ENCODE measurements at regions not wholly inside any gene's neighbourhood (a gene's known extent, or its start where the extent isn't known, plus 50 kb on each side); places are given as distances from the start of the nearest gene placed in this dataset.

DNA sequence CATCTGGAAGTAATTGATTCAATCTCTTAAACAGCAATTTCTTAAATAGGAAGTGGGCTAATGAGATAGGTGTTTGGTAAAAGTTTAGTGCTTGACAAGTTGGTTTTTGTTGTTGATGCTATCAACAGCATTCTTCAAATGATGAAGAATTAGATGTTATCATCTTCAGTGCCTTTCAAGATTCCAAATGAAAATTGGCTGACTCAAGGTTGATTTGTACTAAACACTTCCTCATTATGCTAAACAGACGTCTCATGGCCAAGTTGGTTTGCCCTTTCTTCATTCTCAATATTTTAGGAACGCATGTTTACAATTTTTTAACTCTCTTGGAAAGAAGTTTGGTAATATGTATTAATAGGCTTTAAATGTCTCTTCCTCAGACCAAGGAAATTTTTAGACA is 86.0 kb downstream of the MID1IP1 start:
- no peak for DNase-seq (ENCODE audit: low spot score)

DNA sequence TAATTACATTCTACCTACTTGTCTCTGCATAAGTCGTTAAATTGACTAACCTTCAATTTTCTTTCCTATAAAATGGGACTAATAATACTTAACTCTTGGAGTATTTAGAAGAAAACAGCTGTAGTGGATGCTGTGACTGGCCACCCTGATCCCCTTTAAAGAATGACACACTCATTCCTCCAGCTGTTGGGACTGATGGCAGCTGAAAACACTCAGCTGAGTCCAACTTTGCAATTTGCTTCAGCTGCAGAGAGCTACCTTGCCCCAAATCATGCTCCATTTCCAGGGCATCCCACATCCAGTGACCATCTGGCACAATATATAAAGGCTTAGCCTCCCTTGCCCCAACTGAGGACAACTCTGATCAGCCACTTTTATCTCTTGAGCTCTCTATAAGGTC is 89.1 kb downstream of the MID1IP1 start:
- DNase-seq (ENCODE audit: low spot score): no peak

DNA sequence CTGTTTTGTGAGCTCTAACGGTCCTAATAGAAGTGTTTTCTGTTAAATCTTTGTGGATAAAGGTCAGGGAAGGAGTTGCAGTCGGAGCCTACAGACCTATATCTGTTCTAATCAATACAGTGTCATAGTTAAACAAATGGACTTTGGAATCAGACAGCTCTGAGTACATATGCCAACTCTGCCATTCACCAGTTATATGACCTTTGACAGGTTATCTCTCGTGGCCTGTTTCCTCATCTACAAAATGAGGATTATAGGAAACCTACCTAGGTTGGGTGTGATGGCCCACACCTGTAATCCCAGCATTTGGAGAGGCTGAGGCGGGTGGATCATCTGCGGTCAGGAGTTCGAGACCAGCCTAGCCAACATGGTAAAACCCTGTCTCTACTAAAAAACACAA is 89.7 kb downstream of the MID1IP1 start:
- DNase-seq (ENCODE audit: low spot score): no peak

DNA sequence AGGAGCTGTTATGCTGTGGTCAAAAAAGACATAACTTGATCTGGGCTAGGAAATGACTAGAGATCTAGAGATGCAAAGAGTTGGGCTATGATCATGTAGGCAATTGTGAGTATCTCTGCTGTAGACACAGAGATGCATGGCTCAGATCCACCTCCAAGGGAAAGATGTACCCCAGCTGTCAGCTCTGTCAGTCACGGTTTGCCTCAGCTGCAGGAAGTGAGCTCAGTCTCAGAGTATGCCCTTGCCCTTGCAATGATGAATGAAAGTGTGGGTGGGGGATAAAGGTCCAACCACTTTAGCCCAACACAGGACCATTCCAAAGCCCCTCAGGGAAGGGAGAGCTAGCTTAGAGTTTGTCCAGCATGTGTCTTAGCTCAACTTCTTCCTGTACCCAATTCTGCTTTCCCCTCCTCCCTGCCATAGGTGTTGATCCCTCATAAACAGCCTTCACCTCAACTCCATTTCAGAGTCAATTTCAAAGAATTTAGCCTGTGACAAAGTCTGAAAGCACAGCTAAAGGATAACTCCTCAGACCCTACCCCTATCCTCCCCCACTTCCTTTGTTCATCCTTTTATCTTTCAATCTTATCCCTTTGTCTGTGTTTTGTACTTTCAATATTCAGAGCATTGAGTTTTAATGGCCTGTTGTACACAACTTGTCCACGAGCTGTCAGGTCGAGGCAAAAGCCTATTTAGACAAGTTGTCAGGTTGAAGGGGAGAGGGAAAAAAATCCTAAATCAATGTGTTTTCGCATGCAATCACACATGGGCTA is 90.6 kb downstream of the MID1IP1 start:
- DNase-seq (ENCODE audit: low spot score): no peak

DNA sequence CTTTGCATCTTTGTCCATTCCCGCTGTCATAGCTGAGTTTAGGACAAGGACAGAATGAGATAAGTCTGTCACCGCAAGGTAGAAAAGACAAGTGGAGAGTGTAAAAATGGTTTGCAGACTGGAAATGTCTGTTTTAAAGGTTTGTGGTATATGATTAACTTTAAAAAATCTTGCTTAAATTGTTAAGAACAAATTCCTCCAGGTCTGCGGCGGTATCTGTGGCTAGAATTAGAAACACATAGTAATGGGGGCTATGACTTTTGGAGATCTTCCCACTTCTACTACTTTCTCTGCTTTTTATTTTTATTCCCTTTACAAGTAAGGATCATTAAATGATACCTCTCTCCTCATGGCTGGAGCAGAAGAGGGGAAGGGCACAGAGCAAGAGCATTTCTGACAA is 92.2 kb downstream of the MID1IP1 start:
- no peak for DNase-seq (ENCODE audit: low spot score)

DNA sequence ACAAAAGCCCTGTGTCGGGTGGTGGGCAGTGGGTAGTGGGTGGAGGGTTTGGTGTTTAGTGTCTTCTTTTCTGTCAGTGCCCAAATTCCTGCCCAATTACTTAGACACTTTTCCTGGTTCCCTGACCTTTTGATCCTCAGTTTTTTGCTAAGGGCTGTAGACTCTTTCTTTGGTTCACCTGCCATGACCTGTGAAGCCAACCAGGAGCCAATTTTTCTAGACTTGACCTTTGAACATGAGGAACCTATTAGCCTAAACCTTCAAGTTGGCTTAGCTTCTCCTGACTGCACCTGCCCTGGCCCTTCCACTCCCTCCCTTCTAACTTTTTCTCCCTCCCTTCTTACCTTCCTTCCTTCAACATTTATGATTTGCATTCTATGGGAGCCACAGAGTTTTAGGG is 94.5 kb downstream of the MID1IP1 start:
- no peak for DNase-seq (ENCODE audit: low spot score)

DNA sequence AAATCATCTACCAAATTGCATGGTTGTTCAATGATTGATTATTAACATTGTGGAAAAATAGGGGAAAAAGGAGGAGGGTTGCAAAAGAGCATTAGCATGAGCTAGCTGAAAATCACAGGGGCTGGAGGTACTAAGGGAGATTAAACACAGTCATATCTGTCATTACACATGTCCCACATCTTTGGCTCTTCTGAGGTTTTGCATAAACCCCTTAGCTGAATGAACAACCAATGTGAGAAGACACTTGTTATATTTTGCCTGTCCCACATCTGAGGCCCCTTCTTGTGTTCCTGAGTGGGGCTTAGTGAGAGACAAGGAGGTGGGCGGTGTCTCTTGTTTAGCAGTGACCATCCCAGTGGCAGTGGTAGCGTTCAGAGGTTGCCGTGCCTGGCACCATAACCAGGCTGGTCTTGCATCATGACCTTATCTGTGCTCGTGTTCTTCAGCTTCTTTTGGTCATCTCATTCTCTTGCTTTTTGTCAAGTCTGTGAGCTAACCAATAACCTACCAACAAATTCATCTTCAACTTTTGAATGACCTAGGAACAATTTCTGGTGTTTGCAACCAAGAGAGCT is 95.6 kb downstream of the MID1IP1 start:
- DNase-seq (ENCODE audit: low spot score): no peak

DNA sequence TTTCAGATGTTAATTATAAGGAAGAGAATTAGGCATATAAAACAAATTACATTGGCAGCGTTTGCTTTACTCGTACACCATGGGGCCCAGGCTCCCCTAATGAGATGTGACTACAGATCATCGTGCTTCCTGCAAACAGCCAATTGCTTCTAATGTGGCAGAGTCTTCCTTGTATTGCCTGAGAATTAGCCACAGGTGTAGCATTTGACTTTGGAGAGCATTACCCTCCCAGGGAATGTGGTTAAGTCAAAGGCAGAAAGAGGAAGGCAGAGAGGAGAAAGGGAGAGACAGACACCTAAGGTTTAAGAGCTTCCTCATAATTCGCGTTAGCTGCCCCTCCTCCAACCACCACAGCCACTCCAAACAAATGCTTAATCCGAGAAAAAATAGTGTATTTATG is 97.0 kb downstream of the MID1IP1 start:
- DNase-seq (ENCODE audit: low spot score): no peak

DNA sequence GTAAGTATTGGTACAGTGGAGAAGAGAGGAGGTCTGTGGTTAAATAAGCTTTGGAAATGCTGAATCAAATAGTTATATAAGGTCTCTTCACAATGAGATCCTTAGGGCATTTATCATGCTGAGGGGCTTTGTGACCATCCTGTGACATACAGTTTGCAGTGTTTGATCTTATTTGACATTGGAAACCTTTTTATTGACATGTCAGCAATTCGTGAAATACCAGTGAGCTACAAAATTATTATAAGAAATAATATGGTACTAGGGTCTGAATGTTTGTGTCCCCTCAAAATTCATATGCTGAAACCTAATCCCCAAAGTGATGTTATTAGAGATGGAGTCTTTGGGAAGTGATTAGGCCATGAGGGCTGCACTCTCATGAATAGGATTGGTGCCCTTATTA is 98.4 kb downstream of the MID1IP1 start:
- no peak for DNase-seq (ENCODE audit: low spot score)

DNA sequence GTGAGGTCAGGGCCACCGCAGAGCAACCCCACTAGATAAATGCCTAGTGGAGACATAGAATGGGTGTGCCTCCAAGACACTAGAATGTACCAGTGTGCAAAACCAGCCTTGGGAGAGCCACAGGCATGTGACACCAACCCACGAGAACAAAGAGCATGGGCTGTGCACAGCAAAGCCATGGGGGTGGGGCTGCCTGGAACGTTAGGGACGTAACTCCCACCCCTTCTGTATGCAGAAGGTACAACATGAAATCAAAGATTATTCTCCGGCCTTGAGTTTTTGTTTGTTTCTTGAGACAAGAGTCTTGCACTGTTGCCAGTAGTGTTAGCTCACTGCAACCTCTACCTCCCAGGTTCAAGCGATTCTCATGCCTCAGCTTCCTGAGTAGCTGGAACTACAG is 99.5 kb downstream of the MID1IP1 start:
- no peak for DNase-seq (ENCODE audit: low spot score)

DNA sequence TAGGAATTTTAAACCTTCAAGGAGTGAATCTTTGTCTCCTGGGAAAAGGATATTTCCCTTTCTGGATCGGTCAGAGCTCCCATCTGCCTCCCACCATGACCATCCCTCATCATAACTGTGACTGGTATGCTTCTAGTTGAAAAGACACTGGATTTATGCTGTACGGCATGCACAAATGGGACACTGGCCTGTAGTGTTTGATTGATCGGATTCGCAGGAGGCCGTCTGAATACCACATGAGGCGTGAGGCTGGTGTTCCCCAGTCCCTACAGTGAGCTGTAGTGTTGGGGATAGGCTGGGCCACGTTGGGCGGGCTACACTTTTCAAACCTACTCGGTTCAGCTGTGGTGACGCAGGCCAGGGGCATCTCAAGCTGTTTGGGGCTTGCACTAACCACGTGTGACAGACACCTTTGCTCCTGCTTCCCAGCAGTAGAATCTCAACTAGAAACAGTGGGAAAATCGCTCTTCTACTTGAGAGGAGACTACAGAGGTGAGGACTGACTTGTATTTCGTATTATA is 101.8 kb downstream of the MID1IP1 start:
- no peak for DNase-seq (ENCODE audit: low spot score)

DNA sequence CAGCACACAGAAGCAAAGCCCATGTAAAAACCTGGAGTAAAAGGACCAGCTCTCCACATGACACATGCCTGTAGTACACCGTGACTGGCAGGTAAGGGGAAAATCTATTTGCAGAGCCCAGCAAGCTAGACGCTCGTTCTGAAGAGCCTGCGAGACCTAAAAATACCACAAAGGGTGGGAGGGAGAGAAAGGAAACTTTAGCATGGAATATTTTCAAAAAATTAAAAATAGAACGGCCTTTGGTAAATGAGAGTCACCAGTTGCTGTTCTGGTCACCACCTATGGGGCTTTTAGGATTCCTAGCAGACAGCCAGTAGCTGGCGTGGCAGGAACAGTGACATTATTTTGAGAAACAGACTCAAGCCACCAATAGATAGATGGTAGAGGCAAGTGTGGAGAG is 115.5 kb downstream of the MID1IP1 start:
- DNase-seq (ENCODE audit: low spot score): no peak

DNA sequence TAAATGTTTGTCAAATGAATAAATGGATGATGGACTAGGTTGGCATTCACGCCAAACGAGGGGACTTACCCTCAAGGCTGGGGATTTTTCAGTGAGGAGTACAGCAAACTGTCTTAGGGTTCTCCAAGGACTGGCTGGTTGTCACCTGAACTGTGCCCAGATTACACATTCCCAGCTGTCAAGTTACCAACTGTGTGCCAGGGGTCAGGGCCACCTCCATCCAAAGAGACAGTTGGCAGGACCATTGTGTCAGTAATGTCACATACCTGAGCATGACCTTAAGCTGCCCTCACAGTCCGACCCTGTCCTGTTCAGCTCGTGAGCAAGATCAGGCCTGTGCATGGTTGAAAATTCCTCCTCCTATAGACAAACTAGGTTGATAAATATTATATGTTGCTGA is 116.7 kb downstream of the MID1IP1 start:
- DNase-seq (ENCODE audit: low spot score): no peak

DNA sequence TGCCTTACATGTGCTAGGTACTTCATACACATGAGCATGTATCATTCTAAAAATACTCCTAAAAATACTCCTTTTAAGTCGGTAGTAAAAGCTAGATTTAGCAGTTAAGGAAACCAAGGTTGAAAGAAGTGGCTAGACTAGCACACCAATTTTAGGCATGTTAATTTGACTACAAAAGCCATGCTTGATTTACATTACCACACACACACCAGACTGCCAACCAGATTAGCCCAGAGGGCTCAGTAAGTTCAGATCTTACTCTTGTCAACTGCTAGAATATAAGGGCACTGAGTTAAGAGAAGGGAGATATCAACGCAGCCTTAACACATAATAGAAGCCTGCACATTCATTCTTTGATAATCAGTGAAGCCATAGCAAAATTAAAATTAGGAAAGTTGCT is 117.9 kb downstream of the MID1IP1 start:
- no peak for DNase-seq (ENCODE audit: low spot score)

DNA sequence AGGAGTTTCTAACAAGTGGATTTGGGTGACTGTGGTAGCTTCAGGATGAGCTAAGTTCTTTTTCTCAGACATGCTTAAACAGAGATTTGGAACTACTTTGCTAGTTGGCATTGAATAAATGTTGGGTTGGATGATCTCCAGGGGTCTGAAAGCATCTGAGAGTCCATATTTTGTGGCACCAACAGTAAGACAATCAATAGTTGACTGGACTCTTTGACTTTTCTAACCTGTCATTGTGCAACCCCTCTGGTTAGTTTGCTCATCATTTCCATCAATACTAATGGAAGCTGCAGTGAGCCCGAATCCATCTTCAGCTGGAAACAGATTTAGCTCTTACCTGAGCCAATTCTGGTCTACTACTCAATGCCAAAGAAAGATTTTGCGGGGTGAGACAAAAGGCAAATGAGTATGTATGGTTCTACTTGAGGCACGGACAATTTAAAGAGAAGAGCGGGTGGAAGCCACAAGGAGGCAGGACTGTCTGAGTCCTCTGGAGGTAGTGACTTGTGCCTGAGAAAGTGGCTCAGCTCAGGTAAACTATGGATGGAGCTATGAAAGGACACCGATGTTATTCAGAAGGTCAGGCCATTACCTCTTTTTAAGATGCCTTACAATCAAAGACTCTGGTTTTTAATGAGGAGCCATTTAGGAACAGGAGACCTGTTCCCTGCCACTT is 118.7 kb downstream of the MID1IP1 start:
- DNase-seq (ENCODE audit: low spot score): no peak

DNA sequence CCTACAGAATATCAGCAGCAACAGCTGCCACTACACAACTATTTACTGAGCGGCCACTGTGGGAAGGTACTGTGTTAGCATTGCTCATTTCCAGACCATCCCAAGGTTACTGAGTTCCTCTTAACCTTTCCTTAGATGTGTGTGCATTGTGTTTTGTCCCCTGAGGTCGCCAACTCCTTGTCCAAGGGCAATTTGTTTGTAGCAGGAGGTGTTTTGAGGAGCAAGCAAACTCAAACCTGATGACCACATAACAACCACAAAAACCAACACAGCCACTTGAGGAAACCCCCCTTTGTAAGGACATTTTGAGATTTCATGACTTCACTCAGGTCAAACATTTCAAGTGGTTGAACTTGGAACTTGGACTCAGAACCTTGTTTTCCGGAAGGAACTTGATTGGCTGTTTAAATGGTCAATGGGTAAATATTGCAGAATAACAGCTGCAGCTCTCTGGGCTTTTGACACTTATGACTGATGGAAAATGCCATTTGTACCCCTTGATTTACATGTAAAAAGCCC is 122.3 kb downstream of the MID1IP1 start:
- no peak for DNase-seq (ENCODE audit: low spot score)

DNA sequence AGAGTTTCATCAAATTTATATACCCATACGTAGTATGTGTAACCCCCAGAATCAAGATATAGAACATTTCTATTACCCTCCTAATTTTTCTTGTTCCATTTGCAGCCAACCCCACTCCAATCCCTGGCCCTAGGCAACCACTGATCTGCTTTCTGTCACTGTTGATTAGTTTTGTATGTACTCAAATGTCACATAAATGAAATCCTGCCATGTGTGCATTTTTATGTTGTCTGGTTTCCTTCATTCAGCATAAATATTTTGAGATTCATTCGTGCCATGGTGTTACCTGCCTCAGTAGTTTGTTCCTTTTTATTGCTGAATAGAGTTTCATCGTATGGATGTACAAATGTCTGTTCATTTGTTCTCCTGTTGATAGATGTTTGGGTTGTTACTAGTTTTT is 126.3 kb downstream of the MID1IP1 start:
- no peak for DNase-seq (ENCODE audit: low spot score)

DNA sequence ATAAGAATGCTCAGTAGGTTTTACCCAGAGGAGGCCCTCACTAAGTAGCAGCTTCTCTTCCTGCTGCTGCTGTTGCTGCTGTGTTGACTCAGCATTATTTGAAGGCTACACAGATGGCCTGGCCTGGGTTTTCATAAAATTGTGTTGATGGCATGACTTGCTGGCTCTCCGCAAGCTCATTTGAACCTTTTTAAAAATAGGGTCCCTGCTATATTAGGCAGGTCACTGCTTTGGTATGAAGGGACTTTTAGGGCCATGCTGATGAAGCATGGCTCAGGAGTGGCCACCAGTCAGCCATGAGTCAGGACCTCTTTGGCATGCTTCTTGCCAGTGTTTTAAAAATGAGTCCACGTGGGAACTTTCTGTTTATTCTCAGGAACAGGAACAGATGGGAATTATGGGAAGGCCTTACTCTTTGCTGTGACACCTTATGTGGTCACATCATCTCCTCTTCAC is 128.7 kb downstream of the MID1IP1 start:
- no peak for DNase-seq (ENCODE audit: low spot score)

DNA sequence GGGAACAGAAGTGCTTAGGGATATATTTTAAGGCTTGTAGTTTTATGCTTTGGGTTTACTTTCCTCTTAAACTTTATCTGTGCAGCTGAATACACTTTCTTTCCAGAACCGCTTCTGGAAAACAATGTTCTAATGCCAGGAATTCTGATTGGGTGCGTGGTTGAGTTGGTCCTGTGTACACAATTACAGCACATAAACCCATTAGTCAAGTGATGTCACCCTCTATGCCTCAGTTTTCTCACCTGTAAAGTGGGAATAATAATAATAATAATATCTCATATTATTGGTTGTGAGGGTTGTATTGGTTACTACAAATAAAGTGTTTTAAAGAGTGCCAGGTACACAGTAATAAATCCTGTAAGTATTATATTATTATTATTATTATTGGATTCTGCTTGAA is 129.2 kb downstream of the MID1IP1 start:
- no peak for DNase-seq (ENCODE audit: low spot score)

DNA sequence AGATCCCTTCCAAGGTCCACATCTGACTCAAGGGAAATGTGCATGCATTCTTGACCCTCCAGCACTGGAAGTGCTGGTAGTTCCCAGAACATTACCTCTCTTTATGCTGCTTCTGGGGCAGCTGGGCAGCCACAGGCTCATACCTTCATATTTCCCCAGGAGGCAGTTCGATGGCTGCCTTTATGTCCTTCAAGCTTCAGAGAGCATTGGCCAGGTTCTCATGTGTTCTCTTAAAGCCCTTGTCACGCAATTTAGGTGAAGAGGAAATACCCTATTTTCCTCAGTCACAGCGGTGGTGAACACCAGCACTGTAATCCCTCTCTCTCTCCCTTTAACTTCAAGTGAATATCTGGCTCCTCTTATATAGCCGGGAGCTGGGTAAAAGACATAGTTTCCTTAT is 134.3 kb downstream of the MID1IP1 start:
- no peak for DNase-seq (ENCODE audit: low spot score)

DNA sequence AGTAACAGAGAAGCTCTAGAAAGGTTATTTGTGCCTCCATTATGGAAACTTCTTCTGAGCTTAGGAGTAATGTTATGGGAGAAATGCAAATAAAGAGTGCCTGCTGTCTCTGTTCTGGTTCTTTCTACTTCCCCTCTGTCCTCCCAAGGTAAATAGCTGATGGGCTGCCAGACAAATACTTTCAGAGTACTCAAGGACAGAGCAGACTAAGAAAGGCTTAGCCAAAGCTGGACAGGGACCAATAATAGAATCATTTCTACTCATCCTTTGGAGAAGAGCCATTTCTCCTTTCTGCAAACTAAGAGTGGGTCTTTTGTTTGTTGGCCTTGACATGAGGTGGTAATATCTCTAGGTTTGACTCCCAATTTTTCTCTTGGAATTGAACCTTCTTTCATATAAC is 136.1 kb downstream of the MID1IP1 start:
- DNase-seq (ENCODE audit: low spot score): no peak

DNA sequence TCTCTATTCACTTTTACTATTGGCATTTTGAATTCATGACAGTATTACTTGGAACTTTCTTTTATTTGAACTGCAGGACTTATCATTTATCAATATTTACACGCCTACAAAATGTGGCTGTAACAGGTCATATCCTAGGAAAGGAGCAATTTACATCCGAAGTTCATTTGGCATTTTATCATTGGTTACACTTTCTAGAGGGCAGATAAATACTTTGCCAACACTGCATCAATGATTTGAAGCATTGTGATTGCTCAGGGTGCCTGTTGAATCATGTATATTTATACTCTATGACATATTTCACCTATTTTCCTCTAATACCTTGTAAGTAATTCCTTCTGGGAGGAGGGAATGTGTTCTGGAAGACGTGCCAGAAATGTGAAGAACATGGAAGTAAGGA is 136.7 kb downstream of the MID1IP1 start:
- DNase-seq (ENCODE audit: low spot score): no peak

DNA sequence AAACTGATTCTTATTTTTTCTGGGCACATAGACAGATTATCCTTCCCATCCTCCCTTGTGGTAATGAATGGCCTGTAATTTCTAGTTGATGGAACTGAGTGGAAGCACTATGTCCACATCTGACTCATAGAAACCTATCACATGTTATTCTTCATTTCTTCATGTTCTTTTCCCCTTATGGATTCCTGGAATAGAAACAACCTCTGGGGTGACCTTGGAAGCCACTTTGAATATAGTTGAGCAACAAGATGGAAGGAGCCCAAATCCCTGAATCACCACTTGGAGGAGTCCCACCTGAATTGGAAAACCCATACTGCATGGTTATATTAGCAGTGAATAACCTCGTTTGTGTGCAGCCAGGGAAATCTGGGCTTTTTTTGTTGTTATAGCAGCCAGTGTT is 137.8 kb downstream of the MID1IP1 start:
- no peak for DNase-seq (ENCODE audit: low spot score)
